ENCODE measurements at regions not wholly inside any gene's neighbourhood (a gene's known extent, or its start where the extent isn't known, plus 50 kb on each side); places are given as distances from the start of the nearest gene placed in this dataset.
"Not testable (repeated sequence)": the region's sequence is repeated elsewhere in the genome, so short reads cannot be mapped to it uniquely, and the experiment has no call there.

DNA sequence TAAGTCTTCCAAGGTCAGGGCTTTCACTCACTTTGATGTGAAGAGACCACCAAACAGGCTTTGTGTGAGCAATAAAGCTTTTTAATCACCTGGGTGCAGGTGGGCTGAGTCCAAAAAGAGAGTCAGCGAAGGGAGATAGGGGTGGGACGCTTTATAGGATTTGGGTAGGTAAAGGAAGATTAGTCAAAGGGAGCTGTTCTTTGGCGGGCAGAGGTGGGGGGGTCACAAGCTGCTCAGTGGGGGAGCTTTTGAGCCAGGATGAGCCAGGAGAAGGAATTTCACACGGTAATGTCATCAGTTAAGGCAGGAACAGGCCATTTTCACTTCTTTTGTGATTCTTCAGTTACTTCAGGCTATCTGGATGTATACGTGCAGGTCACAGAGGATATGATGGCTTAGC is 553.8 kb downstream of the ADGRL2 start:
- not testable (repeated sequence) for H3K9me3 ChIP-seq (ENCODE audit: low read length); H2AFZ ChIP-seq (ENCODE audit: low read length); H3F3A ChIP-seq (ENCODE audit: insufficient read depth, low read length); H3K4me2 ChIP-seq (ENCODE audit: low read length); H3K27me3 ChIP-seq (ENCODE audit: insufficient read depth, low read length); H3K9ac ChIP-seq (ENCODE audit: low read length); H3K9me2 ChIP-seq (ENCODE audit: low read depth, low read length); H3K79me2 ChIP-seq (ENCODE audit: insufficient read depth, low read length); H3K27ac ChIP-seq (ENCODE audit: low read depth, low read length, poor library complexity, severe bottlenecking); H3K4me1 ChIP-seq (ENCODE audit: insufficient read depth, low read length, severe bottlenecking); H4K20me1 ChIP-seq (ENCODE audit: insufficient read depth, low read length); H3K4me3 ChIP-seq (ENCODE audit: low read depth, low read length, poor library complexity, severe bottlenecking); H3K36me3 ChIP-seq (ENCODE audit: insufficient read depth, low read length)

GRCh38 chr1:82348487-82348886 is 547.8 kb downstream of the ADGRL2 start:
- Histone ChIP-seq H3K4me3 (ENCODE audit: low read depth, low read length, poor library complexity, severe bottlenecking) (no peak overlapping the region), H3K9me3 (ENCODE audit: low read length) (no peaks in the 10 kb centered on the region), H3K4me1 (ENCODE audit: insufficient read depth, low read length, severe bottlenecking) (no peaks in the 10 kb centered on the region), H3K9ac (ENCODE audit: low read length) (no peak overlapping the region), H3K36me3 (ENCODE audit: insufficient read depth, low read length) (no peaks in the 10 kb centered on the region), H3K79me2 (ENCODE audit: insufficient read depth, low read length) (no peaks in the 10 kb centered on the region), H3K27me3 (ENCODE audit: insufficient read depth, low read length) (no peaks in the 10 kb centered on the region), H3K27ac (ENCODE audit: low read depth, low read length, poor library complexity, severe bottlenecking) (no peak overlapping the region), H3F3A (ENCODE audit: insufficient read depth, low read length) (no peaks in the 10 kb centered on the region), H2AFZ (ENCODE audit: low read length) (no peak overlapping the region), H3K9me2 (ENCODE audit: low read depth, low read length) (no peaks in the 10 kb centered on the region), H4K20me1 (ENCODE audit: insufficient read depth, low read length) (no peaks in the 10 kb centered on the region), H3K4me2 (ENCODE audit: low read length) (no peak overlapping the region)
- TF ChIP-seq, protein P1, sequence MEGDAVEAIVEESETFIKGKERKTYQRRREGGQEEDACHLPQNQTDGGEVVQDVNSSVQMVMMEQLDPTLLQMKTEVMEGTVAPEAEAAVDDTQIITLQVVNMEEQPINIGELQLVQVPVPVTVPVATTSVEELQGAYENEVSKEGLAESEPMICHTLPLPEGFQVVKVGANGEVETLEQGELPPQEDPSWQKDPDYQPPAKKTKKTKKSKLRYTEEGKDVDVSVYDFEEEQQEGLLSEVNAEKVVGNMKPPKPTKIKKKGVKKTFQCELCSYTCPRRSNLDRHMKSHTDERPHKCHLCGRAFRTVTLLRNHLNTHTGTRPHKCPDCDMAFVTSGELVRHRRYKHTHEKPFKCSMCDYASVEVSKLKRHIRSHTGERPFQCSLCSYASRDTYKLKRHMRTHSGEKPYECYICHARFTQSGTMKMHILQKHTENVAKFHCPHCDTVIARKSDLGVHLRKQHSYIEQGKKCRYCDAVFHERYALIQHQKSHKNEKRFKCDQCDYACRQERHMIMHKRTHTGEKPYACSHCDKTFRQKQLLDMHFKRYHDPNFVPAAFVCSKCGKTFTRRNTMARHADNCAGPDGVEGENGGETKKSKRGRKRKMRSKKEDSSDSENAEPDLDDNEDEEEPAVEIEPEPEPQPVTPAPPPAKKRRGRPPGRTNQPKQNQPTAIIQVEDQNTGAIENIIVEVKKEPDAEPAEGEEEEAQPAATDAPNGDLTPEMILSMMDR (IDR thresholded peaks at IDR 0.05; ENCODE audit: low read length): no peak
- no peak for TF ChIP-seq EZH2 (IDR thresholded peaks at IDR 0.05; ENCODE audit: borderline replicate concordance, low read length)

- H3K79me2 ChIP-seq (ENCODE audit: insufficient read depth, low read length): no peaks in the 10 kb centered on the region
- no peaks in the 10 kb centered on the region for H3F3A ChIP-seq (ENCODE audit: insufficient read depth, low read length)
- no peaks in the 10 kb centered on the region for H3K36me3 ChIP-seq (ENCODE audit: insufficient read depth, low read length)
- TF ChIP-seq, protein P1 (IDR thresholded peaks at IDR 0.05; ENCODE audit: low read length): no peak
- TF ChIP-seq EZH2 (IDR thresholded peaks at IDR 0.05; ENCODE audit: borderline replicate concordance, low read length): no peak
- H3K9me3 ChIP-seq (ENCODE audit: low read length): no peaks in the 10 kb centered on the region
- H3K9ac ChIP-seq (ENCODE audit: low read length): no peak overlapping the region
- H3K27me3 ChIP-seq (ENCODE audit: insufficient read depth, low read length): no peaks in the 10 kb centered on the region
- H4K20me1 ChIP-seq (ENCODE audit: insufficient read depth, low read length): no peaks in the 10 kb centered on the region
- H3K4me3 ChIP-seq (ENCODE audit: low read depth, low read length, poor library complexity, severe bottlenecking): no peak overlapping the region
- no peaks in the 10 kb centered on the region for H3K9me2 ChIP-seq (ENCODE audit: low read depth, low read length)
- H3K27ac ChIP-seq (ENCODE audit: low read depth, low read length, poor library complexity, severe bottlenecking): no peak overlapping the region
- no peak overlapping the region for H2AFZ ChIP-seq (ENCODE audit: low read length)
- no peak overlapping the region for H3K4me2 ChIP-seq (ENCODE audit: low read length)
- H3K4me1 ChIP-seq (ENCODE audit: insufficient read depth, low read length, severe bottlenecking): no peaks in the 10 kb centered on the region
These were observed 545.4 kb downstream of the ADGRL2 start for GRCh38 chr1:82346141-82346540.

DNA sequence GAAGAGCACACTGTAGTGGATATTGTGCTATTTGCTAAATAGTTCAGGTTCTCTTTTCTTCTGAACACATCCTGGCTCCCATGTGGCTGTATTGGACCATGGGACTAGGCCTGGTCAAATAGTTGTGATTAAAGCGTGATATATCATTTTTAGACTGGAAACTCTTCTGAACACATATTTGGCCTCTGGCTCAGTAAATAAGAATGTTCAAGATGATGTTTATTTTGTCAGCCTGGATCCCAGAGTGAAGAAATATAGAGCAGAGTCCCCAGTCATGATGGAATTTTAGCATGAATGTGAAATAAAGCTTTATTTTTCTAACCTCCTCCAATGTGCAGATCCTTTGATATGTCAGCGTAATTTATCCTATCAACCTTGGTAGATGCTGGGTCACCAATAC is 542.6 kb downstream of the ADGRL2 start:
- no peak for TF ChIP-seq EZH2 (IDR thresholded peaks at IDR 0.05; ENCODE audit: borderline replicate concordance, low read length)
- TF ChIP-seq, protein P1 (IDR thresholded peaks at IDR 0.05; ENCODE audit: low read length): no peak
- no peaks in the 10 kb centered on the region for H3K79me2 ChIP-seq (ENCODE audit: insufficient read depth, low read length)
- no peaks in the 10 kb centered on the region for H3K4me1 ChIP-seq (ENCODE audit: insufficient read depth, low read length, severe bottlenecking)
- H3K27ac ChIP-seq (ENCODE audit: low read depth, low read length, poor library complexity, severe bottlenecking): no peak overlapping the region
- H3K9me2 ChIP-seq (ENCODE audit: low read depth, low read length): no peaks in the 10 kb centered on the region
- H3F3A ChIP-seq (ENCODE audit: insufficient read depth, low read length): no peaks in the 10 kb centered on the region
- H3K9ac ChIP-seq (ENCODE audit: low read length): no peak overlapping the region
- no peak overlapping the region for H3K4me3 ChIP-seq (ENCODE audit: low read depth, low read length, poor library complexity, severe bottlenecking)
- H3K27me3 ChIP-seq (ENCODE audit: insufficient read depth, low read length): no peaks in the 10 kb centered on the region
- H3K36me3 ChIP-seq (ENCODE audit: insufficient read depth, low read length): no peaks in the 10 kb centered on the region
- H2AFZ ChIP-seq (ENCODE audit: low read length): no peak overlapping the region
- no peaks in the 10 kb centered on the region for H4K20me1 ChIP-seq (ENCODE audit: insufficient read depth, low read length)
- no peak overlapping the region for H3K4me2 ChIP-seq (ENCODE audit: low read length)
- no peaks in the 10 kb centered on the region for H3K9me3 ChIP-seq (ENCODE audit: low read length)
